ENCODE measurements at regions not wholly inside any gene's neighbourhood (a gene's known extent, or its start where the extent isn't known, plus 50 kb on each side); places are given as distances from the start of the nearest gene placed in this dataset.

DNA sequence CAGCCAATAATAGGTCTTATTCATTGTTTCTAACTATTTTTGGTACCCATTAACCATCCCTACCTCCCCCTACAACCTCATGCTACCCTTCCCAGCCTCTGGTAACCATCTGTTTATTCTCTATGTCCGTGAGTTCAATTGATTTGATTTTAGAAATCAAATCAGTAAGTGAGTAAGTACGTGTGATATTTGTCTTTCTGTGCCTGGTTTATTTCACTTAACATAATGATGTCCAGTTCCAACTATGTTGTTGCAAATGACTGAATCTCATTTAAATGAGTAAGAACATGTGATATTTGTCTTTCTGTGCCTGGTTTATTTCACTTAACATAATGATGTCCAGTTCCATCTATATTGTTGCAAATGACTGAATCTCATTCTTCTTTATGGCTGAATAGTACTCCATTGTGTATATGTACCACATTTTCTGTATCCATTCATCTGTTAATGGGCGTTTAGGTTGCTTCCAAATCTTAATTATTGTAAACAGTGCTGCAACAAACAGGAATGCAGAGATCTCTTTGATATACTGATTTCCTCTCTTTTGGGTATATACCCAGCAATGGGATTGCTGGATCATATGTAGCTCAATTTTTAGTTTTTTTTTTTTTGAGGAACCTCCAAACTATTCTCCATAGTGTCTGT, 49.7 kb upstream of the BICC1 start:
- no peak overlapping the region for H3K4me3 ChIP-seq (ENCODE audit: low read depth, low read length)
- DNase-seq (ENCODE audit: low read depth): no peak
- TF ChIP-seq, protein P1, sequence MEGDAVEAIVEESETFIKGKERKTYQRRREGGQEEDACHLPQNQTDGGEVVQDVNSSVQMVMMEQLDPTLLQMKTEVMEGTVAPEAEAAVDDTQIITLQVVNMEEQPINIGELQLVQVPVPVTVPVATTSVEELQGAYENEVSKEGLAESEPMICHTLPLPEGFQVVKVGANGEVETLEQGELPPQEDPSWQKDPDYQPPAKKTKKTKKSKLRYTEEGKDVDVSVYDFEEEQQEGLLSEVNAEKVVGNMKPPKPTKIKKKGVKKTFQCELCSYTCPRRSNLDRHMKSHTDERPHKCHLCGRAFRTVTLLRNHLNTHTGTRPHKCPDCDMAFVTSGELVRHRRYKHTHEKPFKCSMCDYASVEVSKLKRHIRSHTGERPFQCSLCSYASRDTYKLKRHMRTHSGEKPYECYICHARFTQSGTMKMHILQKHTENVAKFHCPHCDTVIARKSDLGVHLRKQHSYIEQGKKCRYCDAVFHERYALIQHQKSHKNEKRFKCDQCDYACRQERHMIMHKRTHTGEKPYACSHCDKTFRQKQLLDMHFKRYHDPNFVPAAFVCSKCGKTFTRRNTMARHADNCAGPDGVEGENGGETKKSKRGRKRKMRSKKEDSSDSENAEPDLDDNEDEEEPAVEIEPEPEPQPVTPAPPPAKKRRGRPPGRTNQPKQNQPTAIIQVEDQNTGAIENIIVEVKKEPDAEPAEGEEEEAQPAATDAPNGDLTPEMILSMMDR (IDR thresholded peaks at IDR 0.05; ENCODE audit: insufficient read depth, low read depth, low read length): no peak
